ENCODE measurements at regions not wholly inside any gene's neighbourhood (a gene's known extent, or its start where the extent isn't known, plus 50 kb on each side); places are given as distances from the start of the nearest gene placed in this dataset.

- Histone ChIP-seq H3K4me2 (ENCODE audit: low read length) (no peak overlapping the region), H3K4me3 (ENCODE audit: low read length) (no peak overlapping the region), H3K27ac (ENCODE audit: low read length) (no peak overlapping the region), H3K4me1 (ENCODE audit: low read length) (no peaks in the 10 kb centered on the region), H3K9me3 (ENCODE audit: insufficient read depth, low read length) (no peaks in the 10 kb centered on the region), H4K20me1 (ENCODE audit: insufficient read depth, low read length) (no peaks in the 10 kb centered on the region), H3K79me2 (ENCODE audit: low read length) (no peaks in the 10 kb centered on the region), H3K27me3 (ENCODE audit: low read depth, low read length) (no peaks in the 10 kb centered on the region), H2AFZ (ENCODE audit: low read depth, low read length) (no peak overlapping the region), H3K36me3 (replicated peaks; ENCODE audit: low read depth, low read length) (no peaks in the 10 kb centered on the region), H3K9ac (ENCODE audit: low read length) (no peak overlapping the region)
- no peak for TF ChIP-seq EZH2phosphoT487 (IDR thresholded peaks at IDR 0.05; ENCODE audit: low read depth)
- TF ChIP-seq CTCF (IDR thresholded peaks at IDR 0.05; ENCODE audit: low read depth, low read length): no peak
Observed at GRCh38 chr10:21260066-21260465, 265.4 kb downstream of the SKIDA1 start.

GRCh38 chr10:21257919-21258318 lies 267.6 kb downstream of the SKIDA1 start:
- Histone ChIP-seq H3K4me3 (ENCODE audit: low read length) (no peak overlapping the region), H3K4me1 (ENCODE audit: low read length) (no peaks in the 10 kb centered on the region), H3K27me3 (ENCODE audit: low read depth, low read length) (no peaks in the 10 kb centered on the region), H2AFZ (ENCODE audit: low read depth, low read length) (no peak overlapping the region), H3K9me3 (ENCODE audit: insufficient read depth, low read length) (no peaks in the 10 kb centered on the region), H3K4me2 (ENCODE audit: low read length) (no peak overlapping the region), H3K27ac (ENCODE audit: low read length) (no peak overlapping the region), H3K36me3 (replicated peaks; ENCODE audit: low read depth, low read length) (no peaks in the 10 kb centered on the region), H3K9ac (ENCODE audit: low read length) (no peak overlapping the region), H4K20me1 (ENCODE audit: insufficient read depth, low read length) (no peaks in the 10 kb centered on the region), H3K79me2 (ENCODE audit: low read length) (no peaks in the 10 kb centered on the region)
- TF ChIP-seq EZH2phosphoT487 (IDR thresholded peaks at IDR 0.05; ENCODE audit: low read depth) (no peak), CTCF (IDR thresholded peaks at IDR 0.05; ENCODE audit: low read depth, low read length) (no peak)

- Histone ChIP-seq H3K4me1 (ENCODE audit: low read length) (no peaks in the 10 kb centered on the region), H3K36me3 (replicated peaks; ENCODE audit: low read depth, low read length) (no peaks in the 10 kb centered on the region), H3K4me2 (ENCODE audit: low read length) (no peak overlapping the region), H3K27me3 (ENCODE audit: low read depth, low read length) (no peaks in the 10 kb centered on the region), H3K9me3 (ENCODE audit: insufficient read depth, low read length) (no peaks in the 10 kb centered on the region), H3K79me2 (ENCODE audit: low read length) (no peaks in the 10 kb centered on the region), H3K9ac (ENCODE audit: low read length) (no peak overlapping the region), H3K4me3 (ENCODE audit: low read length) (no peak overlapping the region), H3K27ac (ENCODE audit: low read length) (no peak overlapping the region), H4K20me1 (ENCODE audit: insufficient read depth, low read length) (no peaks in the 10 kb centered on the region), H2AFZ (ENCODE audit: low read depth, low read length) (no peak overlapping the region)
- TF ChIP-seq EZH2phosphoT487 (IDR thresholded peaks at IDR 0.05; ENCODE audit: low read depth): no peak
- TF ChIP-seq CTCF (IDR thresholded peaks at IDR 0.05; ENCODE audit: low read depth, low read length): no peak
Observed at GRCh38 chr10:21257191-21257590, 268.3 kb downstream of the SKIDA1 start.

GRCh38 chr10:21249435-21249834 lies 276.0 kb downstream of the SKIDA1 start:
- H3K27ac ChIP-seq (ENCODE audit: low read length): no peak overlapping the region
- no peaks in the 10 kb centered on the region for H3K4me1 ChIP-seq (ENCODE audit: low read length)
- no peaks in the 10 kb centered on the region for H3K27me3 ChIP-seq (ENCODE audit: low read depth, low read length)
- H3K9ac ChIP-seq (ENCODE audit: low read length): no peak overlapping the region
- no peak overlapping the region for H2AFZ ChIP-seq (ENCODE audit: low read depth, low read length)
- H3K79me2 ChIP-seq (ENCODE audit: low read length): no peaks in the 10 kb centered on the region
- no peaks in the 10 kb centered on the region for H3K9me3 ChIP-seq (ENCODE audit: insufficient read depth, low read length)
- no peaks in the 10 kb centered on the region for H3K36me3 ChIP-seq (replicated peaks; ENCODE audit: low read depth, low read length)
- H3K4me2 ChIP-seq (ENCODE audit: low read length): no peak overlapping the region
- H4K20me1 ChIP-seq (ENCODE audit: insufficient read depth, low read length): no peaks in the 10 kb centered on the region
- H3K4me3 ChIP-seq (ENCODE audit: low read length): no peak overlapping the region
- no peak for TF ChIP-seq EZH2phosphoT487 (IDR thresholded peaks at IDR 0.05; ENCODE audit: low read depth)
- TF ChIP-seq CTCF (IDR thresholded peaks at IDR 0.05; ENCODE audit: low read depth, low read length): no peak

Measured in OCI-LY3 (cell line).